ENCODE measurements at regions not wholly inside any gene's neighbourhood (a gene's known extent, or its start where the extent isn't known, plus 50 kb on each side); places are given as distances from the start of the nearest gene placed in this dataset.

GRCh38 chr13:110024645-110024980 is 238.2 kb upstream of the IRS2 start:
- DNase-seq (no peak), FAIRE-seq (no peak)
- Histone ChIP-seq H3K9me3 (ENCODE audit: control insufficient read depth in 2 of 3, insufficient read depth in 1 of 3, low read length in 3 of 3) (no peaks in the 10 kb centered on the region), H3K4me3 (ENCODE audit: low read length in 3 of 3) (no peak overlapping the region), H3K4me1 (ENCODE audit: control insufficient read depth in 2 of 3, insufficient read depth in 2 of 3, low read depth in 1 of 3, low read length in 3 of 3) (peaks cover 0 to 6% (median 0%) of the 10 kb centered on the region in 3 donors), H3K27me3 (ENCODE audit: control insufficient read depth, insufficient read depth, low read length) (no peaks in the 10 kb centered on the region), H3K36me3 (ENCODE audit: control insufficient read depth in 2 of 3, insufficient read depth in 3 of 3, low read length in 3 of 3) (no peaks in the 10 kb centered on the region), H3K27ac (ENCODE audit: low read depth in 2 of 2, low read length in 2 of 2) (peak overlapping the region in 1 of 2 donors; percentile 67), H3K9ac (ENCODE audit: low read length in 3 of 3) (no peak overlapping the region)
- intact Hi-C loops (cut with DNase I), result no loop called here
- no peak for TF ChIP-seq CTCF (IDR thresholded peaks at IDR 0.05; ENCODE audit: borderline replicate concordance, extremely low read depth, insufficient read depth)

GRCh38 chr13:110023729-110024644 is 237.6 kb upstream of the IRS2 start:
- no peak for TF ChIP-seq CTCF (IDR thresholded peaks at IDR 0.05; ENCODE audit: borderline replicate concordance, extremely low read depth, insufficient read depth)
- H3K36me3 ChIP-seq (ENCODE audit: control insufficient read depth in 2 of 3, insufficient read depth in 3 of 3, low read length in 3 of 3), result no peaks in the 10 kb centered on the region
- intact Hi-C loops (cut with DNase I), result no loop called here
- H3K4me3 ChIP-seq (ENCODE audit: low read length in 3 of 3), result no peak overlapping the region
- peaks cover 0 to 6% (median 0%) of the 10 kb centered on the region in 3 donors for H3K4me1 ChIP-seq (ENCODE audit: control insufficient read depth in 2 of 3, insufficient read depth in 2 of 3, low read depth in 1 of 3, low read length in 3 of 3)
- peak overlapping the region in 1 of 2 donors; percentile 67 for H3K27ac ChIP-seq (ENCODE audit: low read depth in 2 of 2, low read length in 2 of 2)
- no peaks in the 10 kb centered on the region for H3K27me3 ChIP-seq (ENCODE audit: control insufficient read depth, insufficient read depth, low read length)
- H3K9ac ChIP-seq (ENCODE audit: low read length in 3 of 3), result no peak overlapping the region
- no peak for FAIRE-seq
- DNase-seq, result no peak
- no peaks in the 10 kb centered on the region for H3K9me3 ChIP-seq (ENCODE audit: control insufficient read depth in 2 of 3, insufficient read depth in 1 of 3, low read length in 3 of 3)

- intact Hi-C loops (cut with DNase I), result no loop called here
- H3K4me1 ChIP-seq (ENCODE audit: control insufficient read depth in 2 of 3, insufficient read depth in 2 of 3, low read depth in 1 of 3, low read length in 3 of 3), result peaks cover 0 to 3% (median 0%) of the 10 kb centered on the region in 3 donors
- FAIRE-seq (no peak), DNase-seq (no peak)
- no peaks in the 10 kb centered on the region for H3K36me3 ChIP-seq (ENCODE audit: control insufficient read depth in 2 of 3, insufficient read depth in 3 of 3, low read length in 3 of 3)
- no peaks in the 10 kb centered on the region for H3K27me3 ChIP-seq (ENCODE audit: control insufficient read depth, insufficient read depth, low read length)
- no peaks in the 10 kb centered on the region for H3K9me3 ChIP-seq (ENCODE audit: control insufficient read depth in 2 of 3, insufficient read depth in 1 of 3, low read length in 3 of 3)
- no peak overlapping the region for H3K27ac ChIP-seq (ENCODE audit: low read depth in 2 of 2, low read length in 2 of 2)
- no peak for TF ChIP-seq CTCF (IDR thresholded peaks at IDR 0.05; ENCODE audit: borderline replicate concordance, extremely low read depth, insufficient read depth)
- H3K9ac ChIP-seq (ENCODE audit: low read length in 3 of 3), result no peak overlapping the region
- no peak overlapping the region for H3K4me3 ChIP-seq (ENCODE audit: low read length in 3 of 3)
Observed at GRCh38 chr13:110018009-110018408, 231.6 kb upstream of the IRS2 start.

Measured in kidney (tissue), 13 donors.